Gastroesophageal sphincter (tissue), 3 donors: ENCODE measurements at regions not wholly inside any gene's neighbourhood (a gene's known extent, or its start where the extent isn't known, plus 50 kb on each side); places are given as distances from the start of the nearest gene placed in this dataset.

Experiments
- CTCF ChIP-seq, 4 experiments: fragments of 200-600 bp in 2 of 4; fragments of 450-650 bp in 2 of 4; sonication (generic) in 1 of 4; IDR thresholded peaks; one replicate each; pipeline ENCODE4 v1.5.1; 2017 to 2019; ENCODE audit warnings: antibody characterized with exemption in 4 of 4, mild to moderate bottlenecking in 2 of 4, moderate library complexity in 2 of 4
- POLR2AphosphoS5 ChIP-seq: sonication (generic); formaldehyde crosslinking; IDR thresholded peaks from one replicate; pipeline ENCODE4 v1.6.1; 2017; ENCODE audit warnings: antibody characterized with exemption

GRCh38 chr7:125611582-125611981 is 682.0 kb upstream of the POT1 start:
- TF ChIP-seq CTCF (IDR thresholded peaks at IDR 0.05) (no peak), POLR2AphosphoS5 (no peak)
